NK-92 treated with Interleukin-12 subunit alpha and Interleukin-12 subunit beta, amount 100 ng/mL, for 24 hours (cell line): ENCODE measurements at regions not wholly inside any gene's neighbourhood (a gene's known extent, or its start where the extent isn't known, plus 50 kb on each side); places are given as distances from the start of the nearest gene placed in this dataset.
"Not testable (repeated sequence)": the region's sequence is repeated elsewhere in the genome, so short reads cannot be mapped to it uniquely, and the experiment has no call there.

Source experiments
- DNase-seq: peaks from one replicate; lab custom pipeline; 2025; lab: John Stamatoyannopoulos, UW

- no peak for DNase-seq
Observed at GRCh38 chr3:95167748-95168147, 1104.9 kb downstream of the NSUN3 start.

GRCh38 chr3:95168526-95168925 is 1105.7 kb downstream of the NSUN3 start:
- DNase-seq = no peak

GRCh38 chr3:95172164-95172943 is 1109.5 kb downstream of the NSUN3 start:
- DNase-seq = no peak

GRCh38 chr3:95177096-95177495 is 1114.2 kb downstream of the NSUN3 start:
- no peak for DNase-seq

- no peak for DNase-seq
Observed at GRCh38 chr3:95184038-95184437, 1121.2 kb downstream of the NSUN3 start.

GRCh38 chr3:95189348-95189747 is 1126.5 kb downstream of the NSUN3 start:
- no peak for DNase-seq

- no peak for DNase-seq
Observed at GRCh38 chr3:95197661-95198060, 1134.8 kb downstream of the NSUN3 start.

GRCh38 chr3:95200384-95200783 is 1137.5 kb downstream of the NSUN3 start:
- no peak for DNase-seq

- DNase-seq = no peak
Observed at GRCh38 chr3:95210878-95211277, 1148.0 kb downstream of the NSUN3 start.

- no peak for DNase-seq
Observed at GRCh38 chr3:95212117-95212516, 1149.3 kb downstream of the NSUN3 start.

GRCh38 chr3:95215437-95215957 is 1152.6 kb downstream of the NSUN3 start:
- DNase-seq = no peak

GRCh38 chr3:95217661-95218060 is 1154.8 kb downstream of the NSUN3 start:
- DNase-seq = no peak

GRCh38 chr3:95218484-95218883 is 1155.6 kb downstream of the NSUN3 start:
- no peak for DNase-seq

GRCh38 chr3:95226437-95226836 is 1163.6 kb downstream of the NSUN3 start:
- DNase-seq = no peak

- no peak for DNase-seq
Observed at GRCh38 chr3:95227092-95227491, 1164.2 kb downstream of the NSUN3 start.

GRCh38 chr3:95228416-95228815 is 1165.6 kb downstream of the NSUN3 start:
- DNase-seq = no peak

GRCh38 chr3:95235916-95236315 is 1173.1 kb downstream of the NSUN3 start:
- no peak for DNase-seq

GRCh38 chr3:95237783-95238182 is 1174.9 kb downstream of the NSUN3 start:
- DNase-seq = no peak

GRCh38 chr3:95240395-95240794 is 1177.5 kb downstream of the NSUN3 start:
- no peak for DNase-seq

- DNase-seq = not testable (repeated sequence)
Observed at GRCh38 chr3:95241256-95241655, 1178.4 kb downstream of the NSUN3 start.

- DNase-seq = no peak
Observed at GRCh38 chr3:95246413-95246812, 1183.6 kb downstream of the NSUN3 start.

- no peak for DNase-seq
Observed at GRCh38 chr3:95254061-95254460, 1191.2 kb downstream of the NSUN3 start.

- no peak for DNase-seq
Observed at GRCh38 chr3:95254758-95255157, 1191.9 kb downstream of the NSUN3 start.

GRCh38 chr3:95265129-95265528 is 1202.3 kb downstream of the NSUN3 start:
- DNase-seq = no peak
